HL-60 (cell line): ENCODE measurements at regions not wholly inside any gene's neighbourhood (a gene's known extent, or its start where the extent isn't known, plus 50 kb on each side); places are given as distances from the start of the nearest gene placed in this dataset.

ENCODE experiments used
- CTCF ChIP-seq: IDR thresholded peaks from one replicate; pipeline ENCODE4 v1.5.1; 2011; ENCODE audit warnings: low read length, control low read depth, inconsistent platforms; ENCODE audit not compliant: insufficient read depth
- POLR2AphosphoS5 ChIP-seq: IDR thresholded peaks from 2 replicates; pipeline ENCODE4 v1.6.1; 2012; ENCODE audit warnings: low read depth
- REST ChIP-seq: IDR thresholded peaks from 2 replicates; pipeline ENCODE4 v1.6.1; 2012; ENCODE audit warnings: low read depth; ENCODE audit not compliant: insufficient replicate concordance
- SPI1 ChIP-seq: IDR thresholded peaks from 2 replicates; pipeline ENCODE4 v1.6.1; 2012; ENCODE audit warnings: low read depth, mild to moderate bottlenecking, borderline replicate concordance

DNA sequence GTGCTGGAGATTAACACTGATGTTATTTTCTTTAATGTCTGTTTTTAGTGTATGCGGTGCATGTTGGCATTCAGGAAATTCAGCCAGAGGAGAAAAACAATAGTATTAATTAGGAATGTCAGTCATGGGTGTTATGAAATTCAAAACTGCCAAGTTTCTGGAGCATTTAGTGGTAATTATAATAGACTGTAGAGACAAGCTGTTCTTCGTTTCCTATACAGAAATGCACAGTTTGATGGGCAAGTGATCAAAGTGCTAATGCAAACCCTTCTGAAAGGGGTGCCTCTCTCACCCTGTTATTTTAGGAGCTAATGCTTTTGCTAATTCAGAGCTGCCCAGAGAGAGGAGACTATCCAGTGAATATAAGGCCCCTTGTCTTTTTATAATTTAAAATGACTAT lies 573.8 kb upstream of the EEF2KMT start:
- TF ChIP-seq CTCF = no peak
- no peak for TF ChIP-seq REST
- no peak for TF ChIP-seq POLR2AphosphoS5
- no peak for TF ChIP-seq SPI1
